Adipose tissue (tissue), 3 donors: ENCODE measurements at regions not wholly inside any gene's neighbourhood (a gene's known extent, or its start where the extent isn't known, plus 50 kb on each side); places are given as distances from the start of the nearest gene placed in this dataset.
"Not testable (repeated sequence)": the region's sequence is repeated elsewhere in the genome, so short reads cannot be mapped to it uniquely, and the experiment has no call there.

Experiments used
- H3K27ac ChIP-seq: one replicate; pipeline ENCODE4 v1.5.1; 2013; ENCODE audit warnings: low read depth, low read length
- WGBS, 3 donors: extraction: QIAGEN DNeasy Blood & Tissue Kit; methylation state at CpG; one replicate each; pipeline ENCODE4 v1.1.7; 2013; 5-methylcytosine and 5-hydroxymethylcytosine counted together
- donor health status: healthy with polysubstance abuse.
- donor health status: Bipolar disorder and iron deficiency.
- donor health status: healthy.

GRCh38 chr1:60960891-60961461 is 121.4 kb upstream of the NFIA start:
- H3K27ac ChIP-seq: no peak overlapping the region
- WGBS, 3 donors: 35 to 70% (median 58%) methylated on average over 2 of the region's 2 CpGs

GRCh38 chr1:60959701-60960100 is 122.7 kb upstream of the NFIA start:
- 90 to 94% (median 91%) methylated on average over 1 of the region's 1 CpG for WGBS, 3 donors
- H3K27ac ChIP-seq: no peak overlapping the region

GRCh38 chr1:60958001-60958400 is 124.4 kb upstream of the NFIA start:
- WGBS, 3 donors: 64 to 77% (median 67%) methylated on average over 3 of the region's 3 CpGs

GRCh38 chr1:60956520-60956919 is 125.8 kb upstream of the NFIA start:
- WGBS, 3 donors: 95% methylated on average over 3 of the region's 3 CpGs
- no peak overlapping the region for H3K27ac ChIP-seq

More at GRCh38 chr1:60958001-60958400, 124.4 kb upstream of the NFIA start:
- no peak overlapping the region for H3K27ac ChIP-seq

GRCh38 chr1:60952612-60953111 is 129.7 kb upstream of the NFIA start:
- 75 to 84% (median 79%) methylated on average over 10 of the region's 10 CpGs for WGBS, 3 donors
- no peak overlapping the region for H3K27ac ChIP-seq

- 63 to 85% (median 70%) methylated on average over 9 of the region's 9 CpGs for WGBS, 3 donors
- no peak overlapping the region for H3K27ac ChIP-seq
Measured at GRCh38 chr1:60950224-60951063, 131.9 kb upstream of the NFIA start.

GRCh38 chr1:60949826-60950197 is 132.5 kb upstream of the NFIA start:
- WGBS, 3 donors: 90 to 94% (median 91%) methylated on average over 3 of the region's 3 CpGs
- H3K27ac ChIP-seq: no peak overlapping the region

- WGBS, 3 donors: 42 to 75% (median 46%) methylated on average over 5 of the region's 5 CpGs
- no peak overlapping the region for H3K27ac ChIP-seq
Measured at GRCh38 chr1:60949154-60949825, 133.1 kb upstream of the NFIA start.

GRCh38 chr1:60948486-60948885 is 133.9 kb upstream of the NFIA start:
- 86 to 91% (median 90%) methylated on average over 1 of the region's 1 CpG for WGBS, 3 donors
- H3K27ac ChIP-seq: no peak overlapping the region

GRCh38 chr1:60947367-60947766 is 135.0 kb upstream of the NFIA start:
- WGBS, 3 donors: 94 to 96% (median 96%) methylated on average over 3 of the region's 3 CpGs

GRCh38 chr1:60942896-60943638 is 139.3 kb upstream of the NFIA start:
- 71 to 75% (median 73%) methylated on average over 8 of the region's 8 CpGs for WGBS, 3 donors

More at GRCh38 chr1:60947367-60947766, 135.0 kb upstream of the NFIA start:
- H3K27ac ChIP-seq: no peak overlapping the region

GRCh38 chr1:60942291-60942690 is 140.1 kb upstream of the NFIA start:
- 79 to 97% (median 92%) methylated on average over 2 of the region's 2 CpGs for WGBS, 3 donors

More at GRCh38 chr1:60942896-60943638, 139.3 kb upstream of the NFIA start:
- no peak overlapping the region for H3K27ac ChIP-seq

GRCh38 chr1:60940685-60941084 is 141.7 kb upstream of the NFIA start:
- WGBS, 3 donors: 70 to 85% (median 82%) methylated on average over 2 of the region's 2 CpGs
- H3K27ac ChIP-seq: not testable (repeated sequence)

More at GRCh38 chr1:60942291-60942690, 140.1 kb upstream of the NFIA start:
- H3K27ac ChIP-seq: no peak overlapping the region

- no peak overlapping the region for H3K27ac ChIP-seq
- 89 to 93% (median 91%) methylated on average over 5 of the region's 5 CpGs for WGBS, 3 donors
Measured at GRCh38 chr1:60937720-60938119, 144.6 kb upstream of the NFIA start.

- H3K27ac ChIP-seq: no peak overlapping the region
- WGBS, 3 donors: 84 to 88% (median 84%) methylated on average over 4 of the region's 4 CpGs
Measured at GRCh38 chr1:60936591-60937342, 145.6 kb upstream of the NFIA start.

- H3K27ac ChIP-seq: no peak overlapping the region
- 6 to 36% (median 9%) methylated on average over 3 of the region's 3 CpGs for WGBS, 3 donors
Measured at GRCh38 chr1:60936163-60936562, 146.2 kb upstream of the NFIA start.

GRCh38 chr1:60935599-60936110 is 146.7 kb upstream of the NFIA start:
- WGBS, 3 donors: 24 to 58% (median 46%) methylated on average over 1 of the region's 1 CpG
- H3K27ac ChIP-seq: no peak overlapping the region

GRCh38 chr1:60930130-60930529 is 152.2 kb upstream of the NFIA start:
- WGBS, 3 donors: 89 to 97% (median 93%) methylated on average over 3 of the region's 3 CpGs
- H3K27ac ChIP-seq: no peak overlapping the region
